HUES48 (cell line): ENCODE measurements at regions not wholly inside any gene's neighbourhood (a gene's known extent, or its start where the extent isn't known, plus 50 kb on each side); places are given as distances from the start of the nearest gene placed in this dataset.
"Not testable (repeated sequence)": the region's sequence is repeated elsewhere in the genome, so short reads cannot be mapped to it uniquely, and the experiment has no call there.

ENCODE experiments used
- H3K27ac ChIP-seq: one replicate; pipeline ENCODE4 v1.7.0; 2013; ENCODE audit warnings: low read depth, low read length, inconsistent platforms
- H3K27me3 ChIP-seq: 2 replicates; pipeline ENCODE4 v1.6.1; 2013; ENCODE audit warnings: mild to moderate bottlenecking, low read length; ENCODE audit not compliant: control insufficient read depth, insufficient read depth
- H3K36me3 ChIP-seq: 2 replicates; pipeline ENCODE4 v1.6.1; 2013; ENCODE audit warnings: low read length; ENCODE audit not compliant: control insufficient read depth, insufficient read depth
- H3K4me1 ChIP-seq: 2 replicates; pipeline ENCODE4 v1.6.1; 2013; ENCODE audit warnings: mild to moderate bottlenecking, low read length; ENCODE audit not compliant: control insufficient read depth, insufficient read depth
- H3K4me3 ChIP-seq: 2 replicates; pipeline ENCODE4 v1.5.1; 2013; ENCODE audit warnings: mild to moderate bottlenecking, low read depth, low read length
- H3K9ac ChIP-seq: 2 replicates; pipeline ENCODE4 v1.6.1; 2013; ENCODE audit warnings: mild to moderate bottlenecking, low read depth, low read length, moderate library complexity
- H3K9me3 ChIP-seq: 2 replicates; pipeline ENCODE4 v1.6.1; 2013; ENCODE audit warnings: low read length; ENCODE audit not compliant: control insufficient read depth, insufficient read depth

DNA sequence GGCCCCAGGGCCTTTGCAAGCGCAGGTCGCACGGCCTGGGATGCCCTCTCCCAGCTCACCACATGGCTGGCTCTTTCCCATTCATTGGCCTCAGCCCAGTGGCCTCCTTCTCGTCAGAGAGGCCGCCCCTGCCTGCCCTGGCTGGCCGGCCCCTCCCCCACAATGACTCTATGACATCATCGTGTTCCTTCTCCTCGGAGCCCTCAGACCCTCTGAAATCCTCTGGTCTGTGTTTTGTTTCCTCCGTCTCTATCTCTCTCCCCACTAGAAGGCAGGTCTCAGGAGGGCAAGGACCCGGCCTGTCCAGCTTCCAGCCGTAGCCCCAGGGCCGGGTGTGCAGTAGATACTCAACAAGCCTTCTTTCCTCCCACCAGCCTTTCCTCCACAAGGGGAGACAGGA lies 164.8 kb upstream of the FOXF1 start:
- H3K9ac ChIP-seq: no peak overlapping the region
- H3K9me3 ChIP-seq: no peaks in the 10 kb centered on the region
- H3K27ac ChIP-seq: no peak overlapping the region
- H3K4me3 ChIP-seq: no peak overlapping the region
- no peaks in the 10 kb centered on the region for H3K36me3 ChIP-seq
- H3K4me1 ChIP-seq: peaks cover 30% of the 10 kb centered on the region
- H3K27me3 ChIP-seq: peaks cover 22% of the 10 kb centered on the region

DNA sequence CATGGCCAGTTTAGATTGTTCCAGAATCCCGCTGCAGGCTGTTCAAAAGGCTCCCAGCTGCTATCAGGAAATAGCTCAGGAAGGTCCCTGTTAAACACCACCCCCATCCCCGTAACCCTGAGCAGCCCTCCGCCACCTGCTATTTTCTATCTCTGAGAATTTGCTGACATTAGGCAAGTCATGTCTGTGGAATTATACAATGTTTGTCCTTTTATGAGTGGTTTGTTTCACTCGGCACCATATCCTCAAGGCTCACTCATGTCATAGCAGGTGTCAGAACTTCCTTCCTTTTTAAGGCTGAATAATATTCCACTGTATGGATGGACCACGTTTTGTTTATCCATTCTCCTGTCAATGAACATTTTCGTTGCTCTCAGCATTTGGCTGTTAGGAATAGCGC lies 164.3 kb upstream of the FOXF1 start:
- Histone ChIP-seq H3K27me3 (peaks cover 22% of the 10 kb centered on the region), H3K36me3 (no peaks in the 10 kb centered on the region), H3K9me3 (no peaks in the 10 kb centered on the region), H3K27ac (no peak overlapping the region), H3K9ac (no peak overlapping the region), H3K4me3 (no peak overlapping the region), H3K4me1 (peaks cover 28% of the 10 kb centered on the region)

DNA sequence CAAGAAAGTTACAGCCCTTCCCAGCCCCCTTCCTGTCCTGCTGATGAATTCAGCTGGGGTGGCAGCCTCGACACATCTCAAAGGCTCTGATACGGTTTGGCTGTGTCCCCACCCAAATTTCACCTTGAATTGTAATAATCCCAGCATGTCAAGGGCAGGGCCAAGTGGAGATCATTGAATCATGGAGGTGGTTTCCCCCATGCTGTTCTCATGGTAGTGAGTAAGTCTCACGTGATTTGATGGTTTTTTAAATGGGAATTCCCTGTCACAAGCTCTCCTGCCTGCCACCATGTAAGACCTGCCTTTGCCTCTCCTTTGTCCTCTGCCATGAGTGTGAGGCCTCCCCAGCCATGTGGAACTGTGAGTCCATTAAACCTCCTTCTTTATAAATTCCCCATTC lies 163.2 kb upstream of the FOXF1 start:
- Histone ChIP-seq H3K9me3 (no peaks in the 10 kb centered on the region), H3K36me3 (no peaks in the 10 kb centered on the region), H3K27ac (no peak overlapping the region), H3K27me3 (peaks cover 18% of the 10 kb centered on the region), H3K4me1 (peaks cover 24% of the 10 kb centered on the region), H3K4me3 (no peak overlapping the region), H3K9ac (no peak overlapping the region)

DNA sequence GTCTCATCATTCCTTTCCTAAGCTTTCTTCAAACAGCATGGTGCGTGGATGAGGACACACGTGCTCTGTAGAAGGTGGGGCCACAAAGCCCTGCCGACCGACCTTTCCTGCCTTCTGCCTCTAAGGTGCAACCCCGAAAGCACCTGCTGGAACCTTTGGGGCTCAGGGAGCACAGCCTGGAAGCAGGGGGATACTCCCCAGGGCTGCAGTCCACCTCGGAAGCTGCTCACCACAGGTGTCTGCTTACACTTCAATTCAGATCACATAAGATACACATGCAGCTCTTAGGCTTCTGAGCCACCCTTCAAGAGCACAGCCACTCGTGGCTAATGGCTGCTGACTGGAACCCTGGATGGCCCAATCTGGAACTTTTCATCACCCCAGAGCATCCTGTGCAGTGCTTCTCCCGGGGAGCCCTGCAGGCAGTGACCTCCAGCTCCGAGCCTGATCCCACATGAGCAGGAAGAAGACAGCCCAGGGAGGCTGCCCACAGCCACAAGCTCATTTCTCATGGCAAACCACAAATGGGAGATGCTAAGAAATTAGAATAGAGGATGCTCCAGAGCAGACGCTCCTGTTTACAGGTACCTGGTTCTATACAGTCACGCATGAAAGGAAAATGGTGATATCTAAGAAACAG lies 162.3 kb upstream of the FOXF1 start:
- Histone ChIP-seq H3K9ac (no peak overlapping the region), H3K36me3 (no peaks in the 10 kb centered on the region), H3K4me3 (no peak overlapping the region), H3K27me3 (peaks cover 11% of the 10 kb centered on the region), H3K4me1 (peaks cover 20% of the 10 kb centered on the region), H3K27ac (no peak overlapping the region), H3K9me3 (no peaks in the 10 kb centered on the region)

DNA sequence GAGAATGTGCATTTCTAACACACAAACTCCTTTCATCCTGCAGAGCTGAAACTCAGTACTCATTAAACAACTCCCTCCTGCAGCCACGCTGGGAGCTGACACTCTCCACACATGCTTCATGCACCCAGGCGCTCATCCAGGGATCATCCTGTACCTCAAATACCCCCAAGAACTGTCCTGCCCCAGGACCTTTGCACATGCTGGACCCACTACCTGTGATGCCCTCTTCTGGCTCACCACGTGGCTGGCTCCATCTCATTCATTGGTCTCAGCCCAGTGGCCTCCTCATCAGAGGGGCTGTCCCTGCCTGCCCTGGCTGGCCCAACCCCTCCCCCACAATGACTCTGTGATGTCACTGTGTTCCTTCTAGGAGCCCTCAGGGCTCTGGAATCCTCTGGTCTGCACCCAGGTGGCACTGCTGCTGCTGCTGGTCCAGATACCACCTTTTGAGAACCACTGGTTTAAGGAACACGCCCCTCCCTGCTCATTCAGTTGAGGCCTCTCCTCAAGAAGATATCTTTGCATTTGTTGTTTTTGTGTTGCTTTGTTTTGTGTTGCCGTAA lies 160.9 kb upstream of the FOXF1 start:
- Histone ChIP-seq H3K36me3 (no peaks in the 10 kb centered on the region), H3K4me3 (no peak overlapping the region), H3K9ac (no peak overlapping the region), H3K4me1 (peaks cover 10% of the 10 kb centered on the region), H3K27ac (no peak overlapping the region), H3K9me3 (no peaks in the 10 kb centered on the region), H3K27me3 (peaks cover 3% of the 10 kb centered on the region)

DNA sequence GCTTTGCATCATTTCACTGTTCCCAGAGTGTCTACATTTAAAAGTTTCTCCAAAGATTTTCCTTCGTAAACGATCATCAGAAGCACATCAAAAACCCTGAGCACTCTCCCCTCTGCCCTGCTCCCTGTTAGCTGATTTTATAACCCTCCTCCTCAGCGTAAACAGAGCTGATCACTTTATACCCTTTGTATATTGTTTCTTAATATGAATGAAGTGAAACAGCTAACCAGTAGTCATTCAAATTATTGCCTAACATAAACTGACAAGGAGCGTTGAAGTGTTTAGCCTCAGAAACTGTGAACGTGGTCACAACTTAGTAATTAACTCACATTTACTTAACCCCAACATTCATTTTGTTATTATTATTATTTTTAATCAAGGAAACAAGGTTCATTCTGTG lies 160.0 kb upstream of the FOXF1 start:
- H3K4me3 ChIP-seq: no peak overlapping the region
- H3K9me3 ChIP-seq: no peaks in the 10 kb centered on the region
- H3K4me1 ChIP-seq: peaks cover 3% of the 10 kb centered on the region; the same call in 1 of the 2 replicates
- H3K27ac ChIP-seq: no peak overlapping the region
- no peaks in the 10 kb centered on the region for H3K36me3 ChIP-seq
- H3K9ac ChIP-seq: no peak overlapping the region
- no peaks in the 10 kb centered on the region; the same call in 1 of the 2 replicates for H3K27me3 ChIP-seq

DNA sequence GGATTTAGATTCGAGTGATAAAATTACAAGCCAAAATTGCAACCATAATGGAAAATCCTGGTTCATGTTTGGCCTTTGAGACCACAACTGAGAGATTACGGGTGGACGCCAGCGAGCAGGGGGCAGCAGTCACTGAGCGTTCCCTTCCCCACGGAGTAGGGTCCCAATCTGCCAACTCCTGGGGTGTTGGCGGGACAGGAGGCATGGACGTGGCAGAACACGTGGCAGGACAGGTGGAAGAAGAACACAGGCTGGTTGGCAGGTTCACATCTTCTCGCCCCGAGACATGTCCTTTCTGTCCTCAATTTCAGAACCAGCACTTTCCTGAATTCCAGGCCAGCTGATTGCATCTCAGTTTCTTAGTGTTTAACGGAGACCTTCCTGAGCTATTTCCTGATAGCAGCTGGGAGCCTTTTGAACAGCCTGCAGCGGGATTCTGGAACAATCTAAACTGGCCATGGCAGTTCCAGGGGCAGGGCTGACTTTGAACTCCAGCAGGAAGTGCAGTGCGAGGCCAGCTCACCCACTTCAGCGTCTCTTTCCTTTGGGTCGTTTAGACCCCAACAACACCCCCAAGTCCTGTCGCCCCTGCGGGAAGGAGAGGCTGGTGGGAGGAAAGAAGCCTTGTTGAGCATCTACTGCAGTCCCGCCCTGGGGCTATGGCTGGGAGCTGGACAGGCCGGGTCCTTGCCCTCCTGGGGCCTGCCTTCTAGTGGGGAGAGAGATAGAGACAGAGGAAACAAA lies 159.1 kb upstream of the FOXF1 start:
- Histone ChIP-seq H3K27me3 (no peaks in the 10 kb centered on the region; the same call in 1 of the 2 replicates), H3K36me3 (no peaks in the 10 kb centered on the region)

DNA sequence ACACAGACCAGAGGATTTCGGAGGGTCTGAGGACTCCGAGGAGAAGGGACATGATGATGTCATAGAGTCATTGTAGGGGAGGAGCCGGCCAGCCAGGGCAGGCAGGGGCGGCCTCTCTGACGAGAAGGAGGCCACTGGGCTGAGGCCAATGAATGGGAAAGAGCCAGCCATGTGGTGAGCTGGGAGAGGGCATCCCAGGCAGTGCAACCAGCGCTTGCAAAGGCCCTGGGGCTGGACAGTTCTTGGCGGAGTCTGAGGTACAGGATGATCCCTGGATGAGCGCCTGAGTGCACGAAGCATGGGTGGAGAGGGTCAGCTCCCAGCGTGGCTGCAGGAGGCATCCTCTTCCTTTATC lies 158.6 kb upstream of the FOXF1 start:
- not testable (repeated sequence) for H3K4me1 ChIP-seq, H3K27me3 ChIP-seq, H3K4me3 ChIP-seq, H3K9me3 ChIP-seq, H3K36me3 ChIP-seq, H3K9ac ChIP-seq, H3K27ac ChIP-seq

More for the DNA sequence above, 159.1 kb upstream of the FOXF1 start:
- Histone ChIP-seq H3K27ac (no peak overlapping the region), H3K9me3 (no peaks in the 10 kb centered on the region), H3K9ac (no peak overlapping the region), H3K4me1 (peaks cover 3% of the 10 kb centered on the region; the same call in 1 of the 2 replicates), H3K4me3 (no peak overlapping the region)

DNA sequence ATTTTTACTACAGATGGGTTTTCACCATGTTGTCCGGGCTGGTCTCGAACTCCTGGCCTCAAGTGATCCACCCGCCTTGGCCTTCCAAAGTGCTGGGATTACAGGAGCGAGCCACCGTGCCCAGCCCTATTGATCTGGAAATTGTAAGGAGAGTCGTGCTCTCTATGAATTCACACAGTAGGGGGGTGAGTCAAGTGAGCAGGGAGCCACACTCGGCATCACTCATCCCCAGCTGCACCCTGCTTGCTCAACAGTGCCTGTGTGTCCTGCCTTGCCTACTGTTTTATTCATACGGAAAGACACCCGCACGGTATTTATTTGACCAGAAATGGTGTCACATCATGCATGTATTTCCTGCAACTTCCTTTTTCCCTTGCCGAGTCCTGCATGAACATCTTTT lies 157.2 kb upstream of the FOXF1 start:
- H3K9me3 ChIP-seq: no peaks in the 10 kb centered on the region
- H3K9ac ChIP-seq: no peak overlapping the region
- no peak overlapping the region for H3K27ac ChIP-seq
- no peaks in the 10 kb centered on the region for H3K27me3 ChIP-seq
- H3K36me3 ChIP-seq: no peaks in the 10 kb centered on the region
- H3K4me1 ChIP-seq: peaks cover 5% of the 10 kb centered on the region; the same call in 1 of the 2 replicates
- H3K4me3 ChIP-seq: no peak overlapping the region

DNA sequence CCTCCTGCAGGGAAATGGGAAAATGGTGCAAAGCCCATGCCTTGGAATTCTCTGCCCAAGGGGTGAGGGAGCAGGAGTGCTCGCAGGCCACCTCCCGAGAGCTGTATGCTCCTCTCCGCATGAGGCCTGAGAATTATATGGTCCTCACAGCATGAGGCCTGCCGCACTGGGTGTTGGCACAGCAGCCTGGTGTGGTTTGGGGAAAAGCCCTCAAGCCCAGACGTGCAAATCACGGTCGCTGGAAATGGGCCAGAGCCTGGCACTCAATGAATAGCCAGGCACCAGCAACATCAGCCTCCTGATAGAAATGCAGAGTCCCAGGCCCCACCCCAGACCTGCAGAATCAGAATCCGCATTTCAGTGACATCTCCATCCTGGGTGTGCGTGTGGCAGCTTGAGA lies 156.4 kb upstream of the FOXF1 start:
- Histone ChIP-seq H3K36me3 (no peaks in the 10 kb centered on the region), H3K27me3 (no peaks in the 10 kb centered on the region), H3K27ac (no peak overlapping the region), H3K4me1 (peaks cover 8% of the 10 kb centered on the region; the same call in 1 of the 2 replicates), H3K9me3 (no peaks in the 10 kb centered on the region), H3K4me3 (no peak overlapping the region), H3K9ac (no peak overlapping the region)
